ENCODE measurements at regions not wholly inside any gene's neighbourhood (a gene's known extent, or its start where the extent isn't known, plus 50 kb on each side); places are given as distances from the start of the nearest gene placed in this dataset.
A peak's percentile ranks its signal among the peaks of the same experiment; 100 is the strongest.

DNA sequence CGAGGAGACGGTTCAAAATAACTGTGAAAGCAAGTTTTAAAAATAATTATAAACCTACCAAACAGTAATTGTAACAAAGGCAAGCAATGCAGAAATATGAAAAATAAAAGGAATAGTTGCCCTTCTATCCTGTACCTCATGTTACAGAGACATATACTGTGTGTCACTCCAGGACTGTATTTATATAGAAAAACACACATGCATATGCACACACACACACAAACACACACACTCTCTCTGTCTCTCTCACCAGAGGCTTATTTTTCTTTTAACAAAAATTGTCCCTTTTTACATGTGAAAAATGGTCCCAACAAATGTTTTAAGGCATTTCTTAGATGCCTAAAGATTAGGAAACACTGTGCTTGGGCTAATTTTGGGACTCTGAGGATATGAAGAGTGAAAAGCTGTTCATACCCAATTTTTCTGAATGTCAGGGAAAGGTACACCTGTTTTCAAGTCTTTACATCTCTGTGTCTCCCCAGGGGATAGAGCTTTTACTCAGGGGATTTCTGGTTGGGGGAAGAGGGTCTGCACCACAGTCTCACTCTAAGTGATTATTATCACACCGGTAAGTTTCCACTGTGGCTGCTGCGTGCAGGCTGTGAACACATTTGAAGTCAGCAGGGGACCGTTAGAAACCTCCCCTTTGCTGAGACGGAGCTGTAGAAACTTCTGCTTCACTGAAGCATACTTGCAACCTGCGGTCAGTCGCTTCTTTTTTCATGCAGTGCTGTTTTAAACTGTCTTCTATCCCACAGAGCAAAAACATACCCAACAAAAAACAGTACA, 51.4 kb upstream of the SPAG16 start:
- Histone ChIP-seq H3K36me3 (no peaks in the 10 kb centered on the region), H3K4me1 (no peaks in the 10 kb centered on the region), H3K27ac (no peak overlapping the region), H3K4me3 (no peak overlapping the region), H3K27me3 (no peaks in the 10 kb centered on the region), H3K9me3 (no peaks in the 10 kb centered on the region)
- TF ChIP-seq, protein P1, sequence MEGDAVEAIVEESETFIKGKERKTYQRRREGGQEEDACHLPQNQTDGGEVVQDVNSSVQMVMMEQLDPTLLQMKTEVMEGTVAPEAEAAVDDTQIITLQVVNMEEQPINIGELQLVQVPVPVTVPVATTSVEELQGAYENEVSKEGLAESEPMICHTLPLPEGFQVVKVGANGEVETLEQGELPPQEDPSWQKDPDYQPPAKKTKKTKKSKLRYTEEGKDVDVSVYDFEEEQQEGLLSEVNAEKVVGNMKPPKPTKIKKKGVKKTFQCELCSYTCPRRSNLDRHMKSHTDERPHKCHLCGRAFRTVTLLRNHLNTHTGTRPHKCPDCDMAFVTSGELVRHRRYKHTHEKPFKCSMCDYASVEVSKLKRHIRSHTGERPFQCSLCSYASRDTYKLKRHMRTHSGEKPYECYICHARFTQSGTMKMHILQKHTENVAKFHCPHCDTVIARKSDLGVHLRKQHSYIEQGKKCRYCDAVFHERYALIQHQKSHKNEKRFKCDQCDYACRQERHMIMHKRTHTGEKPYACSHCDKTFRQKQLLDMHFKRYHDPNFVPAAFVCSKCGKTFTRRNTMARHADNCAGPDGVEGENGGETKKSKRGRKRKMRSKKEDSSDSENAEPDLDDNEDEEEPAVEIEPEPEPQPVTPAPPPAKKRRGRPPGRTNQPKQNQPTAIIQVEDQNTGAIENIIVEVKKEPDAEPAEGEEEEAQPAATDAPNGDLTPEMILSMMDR (IDR thresholded peaks at IDR 0.05) = no peak
- no peak for TF ChIP-seq POLR2A (IDR thresholded peaks at IDR 0.05)
- ATAC-seq (peak in 2 of 4 donors; percentile 21 to 31), DNase-seq (no peak)
- intact Hi-C loops (cut with DNase I) = no loop called here
- 31% methylated on average over 8 of the region's 8 CpGs for WGBS (ENCODE audit: insufficient coverage, low coverage, low lambda C conversion rate, missing lambda C conversion rate)

- no peaks in the 10 kb centered on the region for H3K36me3 ChIP-seq
- intact Hi-C loops (cut with DNase I) = no loop called here
- no peak for TF ChIP-seq POLR2A (IDR thresholded peaks at IDR 0.05)
- TF ChIP-seq, protein P1 (IDR thresholded peaks at IDR 0.05) = no peak
- ATAC-seq (no peak), DNase-seq (no peak)
- H3K9me3 ChIP-seq = no peaks in the 10 kb centered on the region
- H3K4me3 ChIP-seq = no peak overlapping the region
- 36% methylated on average over 2 of the region's 2 CpGs for WGBS (ENCODE audit: insufficient coverage, low coverage, low lambda C conversion rate, missing lambda C conversion rate)
- no peak overlapping the region for H3K27ac ChIP-seq
- no peaks in the 10 kb centered on the region for H3K27me3 ChIP-seq
- H3K4me1 ChIP-seq = peaks cover 0 to 6% (median under 1%) of the 10 kb centered on the region in 4 donors
Observed at GRCh38 chr2:213233438-213234330, 50.6 kb upstream of the SPAG16 start.

All from right lobe of liver (tissue), 6 donors.